Body of pancreas (tissue), 4 donors: ENCODE measurements at regions not wholly inside any gene's neighbourhood (a gene's known extent, or its start where the extent isn't known, plus 50 kb on each side); places are given as distances from the start of the nearest gene placed in this dataset.
"Not testable (repeated sequence)": the region's sequence is repeated elsewhere in the genome, so short reads cannot be mapped to it uniquely, and the experiment has no call there.

Source experiments
- ATAC-seq: fragments of 150-250 bp; one replicate; pipeline ENCODE4 v1.9.1; 2016
- DNase-seq, 4 donors: peaks; one replicate each; pipeline ENCODE4 v3.0.0-alpha.2; 2019
- H3K27ac ChIP-seq, 4 donors: fragments of 200-600 bp; sonication (generic); 1 replicate in 3 of 4; 2 replicates in 1 of 4; pipeline versions ENCODE4 v1.5.1 to v1.6.1; 2016 to 2019; ENCODE audit warnings: mild to moderate bottlenecking in 1 of 4, mixed read lengths in 1 of 4, moderate library complexity in 1 of 4
- H3K27me3 ChIP-seq, 2 donors: fragments of 200-600 bp; sonication (generic); one replicate each; pipeline ENCODE4 v1.6.0; 2016; ENCODE audit warnings: mild to moderate bottlenecking in 1 of 2
- H3K36me3 ChIP-seq, 2 donors: fragments of 200-600 bp; sonication (generic); replicated peaks in 1 of 2; 2 replicates each; pipeline ENCODE4 v1.5.1; 2016; ENCODE audit warnings: low read depth in 2 of 2; ENCODE audit not compliant: insufficient read depth in 1 of 2
- H3K4me1 ChIP-seq: fragments of 200-600 bp; sonication (generic); one replicate; pipeline ENCODE4 v1.6.0; 2016
- H3K4me3 ChIP-seq, 2 donors: fragments of 200-600 bp; sonication (generic); 1 replicate in 1 of 2; 2 replicates in 1 of 2; pipeline ENCODE4 v1.5.1; 2016 to 2019
- H3K9me3 ChIP-seq, 3 donors: fragments of 200-600 bp; sonication (generic); 1 replicate in 2 of 3; 2 replicates in 1 of 3; pipeline ENCODE4 v1.5.1; 2016
- CTCF ChIP-seq, 7 experiments: fragments of 450-650 bp in 4 of 7; fragments of 200-600 bp in 3 of 7; sonication (generic) in 3 of 7; IDR thresholded peaks; one replicate each; pipeline ENCODE4 v1.5.1; 2016 to 2019; ENCODE audit warnings: antibody characterized with exemption in 7 of 7
- POLR2A ChIP-seq, 3 donors: fragments of 450-650 bp; IDR thresholded peaks; one replicate each; pipeline ENCODE4 v1.6.1; 2016; ENCODE audit warnings: antibody characterized with exemption in 3 of 3, mild to moderate bottlenecking in 2 of 3
- WGBS, 2 donors: methylation state at CpG; one replicate each; pipeline ENCODE4 v1.1.5; 2017; 5-methylcytosine and 5-hydroxymethylcytosine counted together
- intact Hi-C: fragments of 100-400 bp; cut with DNase I; formaldehyde crosslinking; loops from one replicate; pipeline ENCODE4 v1.15.1; 2023

DNA sequence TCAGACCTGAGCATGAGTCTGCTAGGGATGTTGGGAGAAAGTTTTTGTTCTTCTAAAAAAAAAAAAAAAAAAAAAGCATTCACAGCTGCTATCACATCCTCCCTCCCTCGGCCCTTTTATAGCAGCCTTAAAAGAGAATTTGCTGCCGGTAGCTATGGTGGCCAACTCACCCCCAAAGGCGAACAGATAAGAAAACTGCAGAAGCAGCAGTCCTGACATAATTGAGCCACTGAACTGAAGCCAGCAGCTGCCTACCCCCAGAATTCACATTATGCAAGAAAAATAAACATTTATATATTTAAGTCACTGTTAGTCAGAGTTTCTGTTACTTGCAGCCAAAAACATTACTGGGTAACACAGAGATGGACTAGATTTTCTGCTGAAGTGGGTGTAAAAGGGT, 124.3 kb upstream of the SMARCA2 start:
- no peaks in the 10 kb centered on the region for H3K36me3 ChIP-seq
- intact Hi-C loops = no loop called here
- H3K9me3 ChIP-seq = no peaks in the 10 kb centered on the region
- DNase-seq (no peak), ATAC-seq (no peak)
- WGBS, 2 donors = 42 to 57% methylated on average over 3 of the region's 3 CpGs
- no peak overlapping the region for H3K4me3 ChIP-seq
- no peaks in the 10 kb centered on the region for H3K27me3 ChIP-seq
- TF ChIP-seq POLR2A (IDR thresholded peaks at IDR 0.05) = no peak
- TF ChIP-seq CTCF (IDR thresholded peaks at IDR 0.05) = no peak
- H3K27ac ChIP-seq = no peak overlapping the region
- H3K4me1 ChIP-seq = no peaks in the 10 kb centered on the region

DNA sequence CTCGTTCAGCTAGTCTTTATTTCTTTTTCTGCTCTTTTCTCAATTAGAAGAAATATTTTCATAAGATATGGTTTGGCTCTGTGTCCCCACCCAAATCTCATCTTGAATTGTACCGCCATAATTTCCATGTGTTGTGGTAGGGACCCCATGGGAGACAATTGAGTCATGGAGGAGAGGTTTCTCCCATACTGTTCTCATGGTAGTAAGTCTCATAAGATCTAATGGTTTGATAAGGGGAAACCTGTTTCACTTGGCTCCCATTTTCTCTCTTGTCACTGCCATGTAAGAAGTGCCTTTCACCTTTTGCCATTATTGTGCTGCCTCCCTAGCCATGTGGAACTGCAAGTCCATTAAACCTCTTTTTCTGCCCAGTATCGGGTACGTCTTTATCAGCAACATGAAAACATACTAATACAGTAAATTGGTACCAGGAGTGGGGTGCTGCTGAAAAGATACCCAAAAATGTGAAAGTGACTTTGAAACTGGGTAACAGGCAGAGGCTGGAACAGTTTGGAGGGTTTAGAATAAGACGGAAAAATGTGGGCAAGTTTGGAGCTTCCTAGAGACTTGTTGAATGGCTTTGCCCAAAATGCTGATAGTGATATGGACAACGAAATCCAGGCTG, 112.0 kb upstream of the SMARCA2 start:
- H3K4me1 ChIP-seq = not testable (repeated sequence)

DNA sequence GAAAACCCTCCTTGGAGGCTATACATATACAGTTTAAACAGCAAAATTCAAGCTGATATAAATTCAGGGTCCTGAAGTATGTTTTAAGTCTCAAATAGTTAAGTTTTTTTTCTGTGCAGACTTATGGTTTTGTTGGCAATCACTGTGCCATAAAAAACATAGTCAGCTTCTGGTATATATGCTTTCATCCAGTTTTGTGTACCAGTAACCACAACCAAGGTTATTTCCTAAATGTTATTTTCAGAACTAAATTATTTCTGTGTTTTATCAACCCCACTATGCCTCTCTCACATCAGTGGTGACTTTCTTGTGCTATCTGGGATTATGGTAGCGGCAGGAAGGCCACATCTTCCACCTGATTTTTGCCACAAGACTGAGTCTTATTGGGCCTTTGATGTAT, 107.7 kb upstream of the SMARCA2 start:
- 89 to 91% methylated on average over 1 of the region's 1 CpG for WGBS, 2 donors
- Histone ChIP-seq H3K36me3 (no peaks in the 10 kb centered on the region), H3K4me3 (no peak overlapping the region), H3K4me1 (no peaks in the 10 kb centered on the region), H3K27me3 (no peaks in the 10 kb centered on the region), H3K27ac (no peak overlapping the region), H3K9me3 (peaks cover 0 to 13% (median 0%) of the 10 kb centered on the region in 3 donors)
- no peak for DNase-seq
- intact Hi-C loops = no loop called here
- no peak for TF ChIP-seq POLR2A (IDR thresholded peaks at IDR 0.05)
- TF ChIP-seq CTCF (IDR thresholded peaks at IDR 0.05) = no peak
- no peak for ATAC-seq

More for the DNA sequence above, 112.0 kb upstream of the SMARCA2 start:
- H3K27me3 ChIP-seq, H3K27ac ChIP-seq, DNase-seq, intact Hi-C loops, H3K4me3 ChIP-seq, ATAC-seq, H3K36me3 ChIP-seq: not testable (repeated sequence)
- WGBS, 2 donors = 62 to 77% methylated on average over 6 of the region's 6 CpGs
- peaks cover 0 to 13% (median 0%) of the 10 kb centered on the region in 3 donors for H3K9me3 ChIP-seq

- H3K4me3 ChIP-seq = no peak overlapping the region
- no peak overlapping the region for H3K27ac ChIP-seq
- DNase-seq (no peak), ATAC-seq (no peak)
- intact Hi-C loops = no loop called here
- TF ChIP-seq POLR2A (IDR thresholded peaks at IDR 0.05) (no peak), CTCF (IDR thresholded peaks at IDR 0.05) (no peak)
- no peaks in the 10 kb centered on the region for H3K36me3 ChIP-seq
- no peaks in the 10 kb centered on the region for H3K4me1 ChIP-seq
- 64 to 75% methylated on average over 2 of the region's 2 CpGs for WGBS, 2 donors
- no peaks in the 10 kb centered on the region for H3K27me3 ChIP-seq
- H3K9me3 ChIP-seq = no peaks in the 10 kb centered on the region
Measured at GRCh38 chr9:1909322-1909721, 105.8 kb upstream of the SMARCA2 start.

GRCh38 chr9:1910269-1910811, 104.8 kb upstream of the SMARCA2 start:
- no peak for ATAC-seq
- WGBS, 2 donors = 76 to 86% methylated on average over 2 of the region's 2 CpGs
- intact Hi-C loops = no loop called here

More at GRCh38 chr9:1910269-1910811, 104.8 kb upstream of the SMARCA2 start:
- no peaks in the 10 kb centered on the region for H3K4me1 ChIP-seq
- H3K27me3 ChIP-seq = no peaks in the 10 kb centered on the region
- TF ChIP-seq POLR2A (IDR thresholded peaks at IDR 0.05) (no peak), CTCF (IDR thresholded peaks at IDR 0.05) (no peak)
- no peaks in the 10 kb centered on the region for H3K9me3 ChIP-seq
- H3K4me3 ChIP-seq = no peak overlapping the region
- no peak for DNase-seq
- no peak overlapping the region for H3K27ac ChIP-seq
- H3K36me3 ChIP-seq = no peaks in the 10 kb centered on the region
